ENCODE measurements at regions not wholly inside any gene's neighbourhood (a gene's known extent, or its start where the extent isn't known, plus 50 kb on each side); places are given as distances from the start of the nearest gene placed in this dataset.
"Not testable (repeated sequence)": the region's sequence is repeated elsewhere in the genome, so short reads cannot be mapped to it uniquely, and the experiment has no call there.

DNA sequence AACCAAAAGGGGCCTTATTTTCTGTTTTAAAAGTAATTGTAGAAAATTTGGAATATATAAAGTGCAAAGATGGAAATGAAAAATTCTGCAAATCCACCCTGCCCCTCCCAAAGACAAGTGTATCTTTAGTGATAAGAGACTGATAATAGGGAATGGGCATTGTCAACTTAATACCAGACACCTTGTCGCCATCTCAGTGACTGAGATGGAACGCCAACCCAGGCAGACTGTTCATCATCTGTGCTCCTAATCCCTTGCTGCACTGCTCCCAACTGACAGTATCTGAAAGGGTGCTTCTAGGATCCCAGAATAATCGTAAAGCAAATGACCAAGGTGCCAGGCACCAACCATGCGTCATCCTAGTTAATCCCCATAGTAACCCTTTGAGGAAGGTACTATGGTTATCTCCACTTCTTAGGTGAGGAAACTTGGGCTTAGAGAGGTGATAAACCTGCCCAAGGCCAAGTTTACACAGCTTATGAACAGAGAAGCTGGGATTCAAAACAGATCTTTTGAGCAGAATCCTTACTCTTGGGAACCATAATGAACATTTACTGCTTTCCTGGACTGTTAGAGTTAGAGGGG lies 583.7 kb downstream of the GATA3 start:
- DNase-seq: no peak

DNA sequence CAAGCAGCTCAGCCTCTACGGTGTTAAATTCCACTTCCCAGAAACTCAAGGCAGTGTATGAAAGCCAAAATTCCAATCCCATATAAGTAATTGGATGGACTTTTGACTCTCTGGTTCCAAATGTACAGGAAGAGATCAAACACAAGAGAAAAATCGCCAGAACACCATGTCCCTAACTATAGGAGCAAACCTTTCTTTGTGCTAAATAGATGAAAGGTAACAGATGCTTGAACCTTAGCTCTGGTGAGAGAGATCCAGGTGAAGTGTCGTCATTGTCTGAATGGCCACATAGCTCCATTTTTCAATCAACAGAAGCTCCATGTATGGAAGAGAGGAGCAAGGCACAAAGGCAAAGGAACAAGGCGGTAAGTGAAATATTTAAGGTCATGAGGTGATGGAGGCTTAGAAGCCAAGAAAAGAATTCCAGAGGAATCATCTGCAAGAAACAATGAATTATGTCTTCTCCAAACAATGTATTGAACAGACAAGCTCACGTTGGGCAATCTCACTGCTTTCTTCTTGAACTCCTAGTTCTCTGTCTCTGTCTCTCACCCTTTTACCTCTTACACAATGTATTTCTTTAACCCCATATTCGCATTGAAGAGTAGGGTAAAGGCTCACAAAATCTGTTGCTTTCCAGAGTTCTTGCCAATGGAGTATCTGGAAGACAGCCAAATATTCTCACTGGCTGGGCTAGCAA lies 585.1 kb downstream of the GATA3 start:
- no peak for DNase-seq

DNA sequence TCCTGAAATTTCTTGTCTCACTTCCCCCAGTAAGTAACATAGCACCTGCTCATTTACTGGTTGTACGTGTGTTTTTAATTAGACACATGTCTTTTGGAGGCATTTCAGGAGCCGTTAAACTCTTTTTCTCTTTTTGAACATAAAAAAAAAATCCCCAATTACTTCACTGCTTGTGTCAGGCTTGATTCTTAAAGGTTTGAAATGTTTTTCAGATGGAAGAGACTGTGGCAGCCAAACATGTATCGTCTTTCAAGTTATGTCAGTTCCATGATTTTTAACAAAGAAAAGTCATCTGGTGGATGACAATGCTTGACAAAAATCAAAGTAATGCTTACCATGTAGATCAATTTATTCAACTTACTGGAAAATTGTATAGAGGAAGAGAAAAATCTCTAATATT lies 585.8 kb downstream of the GATA3 start:
- DNase-seq: no peak

DNA sequence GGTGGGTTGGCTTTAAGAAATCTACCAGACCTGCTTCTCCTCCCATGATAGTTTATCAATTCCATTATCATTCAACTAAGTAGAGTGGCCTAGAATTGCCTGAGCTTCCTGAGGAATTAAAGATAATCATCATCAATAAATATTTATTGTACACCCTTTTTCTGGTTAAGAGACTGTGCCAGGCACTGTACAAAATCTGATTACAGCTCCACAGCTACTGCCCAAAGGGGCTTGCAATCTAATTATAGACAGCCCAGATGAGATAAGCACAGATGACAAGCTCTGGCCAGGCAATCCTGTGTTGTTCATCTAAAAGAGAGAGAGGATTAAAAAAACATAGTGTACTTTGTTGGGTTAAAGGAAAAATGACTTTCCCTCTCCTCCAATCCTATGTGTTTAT lies 586.4 kb downstream of the GATA3 start:
- DNase-seq: no peak

DNA sequence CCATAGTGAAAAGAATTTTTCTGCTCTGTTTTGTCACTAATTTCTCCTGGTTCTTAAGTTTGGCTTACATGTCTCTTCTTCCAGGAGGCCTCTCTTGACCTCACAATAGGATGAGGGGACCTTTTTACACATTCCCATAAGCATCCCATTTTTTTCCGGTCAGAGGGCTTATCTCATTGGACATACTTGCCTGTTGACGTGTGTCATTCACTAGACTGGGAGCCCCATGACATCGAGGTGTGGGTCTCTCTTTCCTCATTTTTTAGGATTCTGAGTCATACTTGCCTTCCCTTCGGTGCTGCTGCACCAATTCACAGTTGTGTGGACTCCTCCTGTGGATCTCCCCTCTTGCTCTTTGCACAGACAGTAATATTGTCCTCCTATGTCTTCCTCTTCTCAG lies 601.8 kb downstream of the GATA3 start:
- DNase-seq: no peak

DNA sequence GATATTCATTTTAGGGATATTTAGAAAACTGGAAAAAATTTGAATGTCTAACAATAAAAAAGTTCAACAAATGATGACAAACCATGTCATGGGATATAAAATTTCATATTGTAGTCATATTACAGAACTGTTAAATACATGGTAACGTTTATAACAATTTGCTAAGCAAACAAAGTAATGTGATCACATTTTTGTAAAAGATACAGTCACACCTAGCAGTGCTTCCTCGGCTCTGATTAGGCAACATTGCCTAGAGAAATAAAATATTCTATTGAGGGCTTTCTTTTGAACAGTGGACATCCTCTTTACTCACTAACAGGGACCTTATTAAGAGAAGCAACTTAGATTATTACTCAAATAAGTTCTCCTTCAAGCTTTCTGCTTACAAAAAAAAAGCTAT lies 605.5 kb downstream of the GATA3 start:
- DNase-seq: no peak

DNA sequence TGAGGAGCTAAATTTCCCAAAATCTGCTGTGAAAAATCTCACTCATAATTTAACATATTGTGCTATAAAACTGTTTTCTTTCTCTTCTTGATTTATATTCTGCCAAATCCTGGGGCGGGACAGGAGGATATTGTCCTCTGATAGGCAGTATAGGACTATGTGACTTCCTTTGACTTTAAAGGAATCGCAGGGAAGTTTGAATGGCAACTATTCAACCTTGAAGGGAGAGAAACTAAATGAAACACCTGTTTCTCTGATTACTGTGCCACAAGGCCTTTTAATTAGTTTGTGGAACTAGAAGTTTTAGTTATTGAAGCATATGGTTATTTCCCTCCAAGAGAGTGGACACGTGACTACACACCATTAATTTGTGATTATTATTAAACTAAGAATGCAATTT lies 607.4 kb downstream of the GATA3 start:
- no peak for DNase-seq

DNA sequence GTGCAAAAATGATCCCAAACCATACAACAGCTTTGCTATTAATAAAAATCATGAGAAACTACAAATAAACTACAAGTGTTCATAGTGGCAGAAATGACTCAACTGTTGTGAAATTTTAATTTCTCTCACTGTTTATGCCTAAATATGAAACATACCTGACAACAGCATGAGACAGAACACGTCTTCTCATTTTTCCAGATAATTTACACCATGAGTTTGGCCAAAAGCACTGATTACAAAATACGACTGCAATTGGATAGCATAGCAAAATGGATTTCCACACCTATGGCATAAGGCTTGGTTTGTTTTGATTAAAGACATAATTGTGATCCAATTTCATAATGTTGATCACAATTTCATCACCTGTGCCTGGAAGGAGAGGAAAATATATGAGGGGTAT lies 608.6 kb downstream of the GATA3 start:
- DNase-seq: no peak

DNA sequence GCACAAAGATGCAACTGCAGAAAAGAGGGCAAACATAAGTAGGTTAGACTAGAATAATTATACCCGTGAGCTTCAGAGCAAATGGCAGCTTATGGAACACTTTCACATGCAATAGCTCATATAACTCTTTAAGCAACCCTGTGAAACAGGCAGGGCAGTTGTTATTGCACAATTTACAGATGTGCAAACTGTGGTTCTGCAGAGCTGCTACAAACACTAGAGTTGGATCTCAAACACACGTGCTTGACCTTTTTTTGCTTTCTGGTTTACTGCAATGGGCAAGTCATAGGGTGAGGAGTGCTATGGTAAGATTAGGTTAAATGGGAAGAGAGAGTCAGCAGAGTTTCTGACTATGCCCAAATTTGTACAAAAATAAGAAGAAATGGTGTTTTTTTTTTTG lies 610.8 kb downstream of the GATA3 start:
- no peak for DNase-seq

DNA sequence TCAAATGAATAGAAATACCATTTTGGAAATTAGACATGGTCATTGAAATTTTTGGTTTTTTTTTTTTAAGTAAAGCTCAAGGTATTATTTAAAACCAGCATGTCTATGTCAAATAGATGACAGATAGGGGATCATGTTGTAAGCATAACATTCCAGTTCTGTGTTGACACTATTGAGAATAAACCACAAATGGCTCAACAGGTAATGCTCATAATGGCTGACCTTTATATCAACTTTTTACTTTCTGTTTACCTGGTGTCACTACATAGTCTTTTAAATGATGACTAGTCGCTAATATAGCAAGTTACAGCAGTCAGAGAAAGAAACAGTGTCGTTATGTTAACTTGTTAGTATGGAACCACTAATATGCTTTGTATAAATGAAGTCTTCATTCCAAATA lies 616.0 kb downstream of the GATA3 start:
- no peak for DNase-seq

DNA sequence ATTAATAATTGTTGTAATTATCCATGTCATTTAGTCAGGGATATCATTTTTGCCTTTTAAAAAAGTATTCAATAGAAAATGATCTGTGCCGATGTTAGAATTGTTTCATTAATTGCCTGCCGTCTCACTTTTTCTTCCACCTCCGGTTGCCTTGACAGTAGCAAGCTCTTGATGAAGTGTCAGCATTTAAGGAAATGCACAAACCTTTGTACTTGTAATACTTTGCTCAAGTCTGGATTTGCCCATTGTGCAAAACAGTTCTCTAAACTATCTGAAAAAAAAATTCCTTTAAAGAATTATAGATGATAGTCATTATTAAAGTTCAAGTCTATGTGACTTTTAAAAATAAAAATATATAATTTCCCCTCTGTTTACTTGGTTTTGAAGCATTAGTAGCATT lies 619.7 kb downstream of the GATA3 start:
- no peak for DNase-seq

DNA sequence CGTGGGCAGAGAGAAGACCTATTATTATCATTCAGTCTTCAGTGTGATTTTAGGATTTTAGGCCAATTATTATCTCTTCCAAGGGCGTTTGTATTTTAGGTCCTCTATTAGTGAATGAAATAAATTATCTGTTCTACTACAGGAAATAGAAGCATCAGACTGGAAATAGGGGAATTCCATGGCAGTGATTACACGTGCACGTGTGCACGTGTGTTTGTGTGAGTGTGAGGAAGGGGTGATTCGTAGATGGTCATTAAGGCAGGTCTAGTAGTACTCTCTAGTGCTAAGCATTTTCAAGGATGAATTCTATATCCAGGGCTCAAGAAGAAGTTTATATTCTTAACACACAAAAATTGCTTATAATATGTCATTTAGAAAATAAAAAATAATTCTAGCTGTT lies 623.2 kb downstream of the GATA3 start:
- DNase-seq: no peak

DNA sequence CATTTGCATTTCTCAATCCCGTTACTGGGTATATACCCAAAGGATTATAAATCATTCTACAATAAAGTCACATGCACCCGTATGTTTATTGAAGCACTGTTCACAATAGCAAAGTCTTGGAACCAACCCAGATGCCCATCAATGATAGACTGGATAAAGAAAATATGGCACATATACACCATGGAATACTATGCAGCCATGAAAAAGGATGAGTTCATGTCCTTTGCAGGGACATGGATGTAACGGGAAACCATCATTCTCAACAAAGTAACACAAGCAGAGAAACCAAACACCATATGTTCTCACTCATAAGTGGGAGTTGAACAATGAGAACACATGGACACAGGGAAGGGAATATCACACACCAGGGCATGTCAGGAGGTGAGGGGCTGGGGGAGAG lies 630.4 kb downstream of the GATA3 start:
- DNase-seq: not testable (repeated sequence)

DNA sequence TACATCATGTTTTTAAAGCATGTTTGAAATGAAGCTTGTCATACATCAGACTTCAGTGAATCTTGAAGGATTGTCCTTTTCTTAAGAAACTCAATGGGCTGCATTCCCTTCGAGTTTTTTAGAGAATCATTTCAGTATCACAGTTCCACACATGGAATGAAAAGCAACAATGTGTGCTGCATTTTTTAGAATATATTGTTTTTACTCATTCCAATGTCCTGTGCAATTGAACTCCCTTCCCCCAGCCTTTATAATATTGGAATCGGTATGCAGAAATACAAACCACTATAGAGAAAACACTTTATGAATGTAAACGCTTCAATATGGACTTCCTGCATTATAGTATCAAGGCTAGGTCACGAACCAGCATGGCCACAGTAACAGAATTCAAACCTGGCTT lies 634.4 kb downstream of the GATA3 start:
- DNase-seq: no peak

DNA sequence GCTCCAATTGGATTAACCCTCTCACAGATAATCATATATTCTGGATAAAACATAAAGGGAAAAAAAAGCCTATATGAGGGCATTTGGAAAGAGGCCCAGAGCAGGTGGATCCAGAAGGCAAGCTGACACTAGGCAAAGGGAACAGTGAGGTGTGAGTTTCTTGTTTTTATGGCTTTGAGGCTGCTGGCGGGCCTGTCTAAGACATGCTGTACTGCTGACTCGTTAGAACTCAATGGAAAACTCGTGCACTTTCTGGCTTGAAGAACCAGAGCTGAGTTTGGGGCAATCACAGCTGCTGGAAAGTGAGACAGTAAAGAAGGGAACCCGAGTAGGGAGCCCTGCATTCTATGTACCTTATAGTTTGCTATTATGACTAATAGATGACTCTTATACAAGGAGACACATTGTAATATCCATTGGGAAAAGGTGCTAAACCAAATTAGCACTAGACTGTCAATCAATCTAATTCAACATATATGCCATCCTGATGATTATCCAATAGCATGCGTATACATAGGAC lies 637.1 kb downstream of the GATA3 start:
- DNase-seq: no peak

DNA sequence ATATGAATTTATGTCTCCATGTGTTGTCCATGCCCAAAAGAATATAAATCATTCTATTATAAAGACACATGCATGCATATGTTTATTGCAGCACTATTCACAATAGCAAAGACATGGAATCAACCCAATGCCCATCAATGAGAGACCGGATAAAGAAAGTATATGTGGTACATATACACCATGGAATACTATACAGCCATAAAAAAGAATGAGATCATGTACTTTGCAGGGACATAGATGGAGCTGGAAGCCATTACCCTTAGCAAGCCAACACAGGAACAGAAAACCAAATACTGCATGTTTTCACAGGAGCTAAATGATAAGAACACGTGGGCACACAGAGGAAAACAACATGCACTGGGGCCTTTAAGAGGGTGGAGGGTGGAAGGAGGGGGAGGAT lies 639.1 kb downstream of the GATA3 start:
- DNase-seq: not testable (repeated sequence)

DNA sequence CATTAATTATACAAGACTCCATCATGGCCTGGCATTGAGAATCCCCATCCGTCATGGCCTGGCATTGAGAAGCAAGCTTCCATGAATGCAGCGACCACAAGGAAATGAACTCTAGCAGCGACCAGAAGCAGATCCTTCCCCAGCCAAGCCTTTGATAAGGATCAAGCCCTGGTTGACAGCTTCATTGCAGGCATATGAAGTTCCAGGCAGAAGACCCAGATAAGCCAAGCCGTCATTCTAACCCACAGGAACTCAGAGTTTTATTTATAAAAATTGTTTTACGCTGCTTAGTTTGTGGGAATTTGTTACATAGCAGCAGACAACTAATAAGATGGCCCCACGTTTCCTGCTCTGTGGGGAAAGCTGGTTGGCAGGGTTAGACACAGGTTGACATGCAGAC lies 642.3 kb downstream of the GATA3 start:
- DNase-seq: no peak

DNA sequence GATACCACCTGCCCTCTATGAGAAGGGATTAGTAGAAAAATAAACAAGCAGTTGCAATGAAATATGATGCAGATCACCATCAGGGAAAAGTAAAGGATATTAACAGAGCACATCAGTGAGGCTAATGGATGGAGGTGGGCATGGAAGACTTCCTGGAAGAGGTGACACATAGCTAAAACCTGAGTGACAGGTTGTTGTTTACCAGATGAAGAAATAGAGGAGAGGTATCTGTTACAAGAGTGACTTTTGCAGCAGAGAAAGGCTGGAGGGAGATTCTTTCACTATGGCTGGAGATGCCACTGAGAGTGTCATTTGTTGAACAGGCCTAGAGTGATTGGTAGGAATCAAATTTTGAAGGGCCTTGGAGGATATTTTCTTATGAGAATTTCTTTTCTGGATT lies 646.2 kb downstream of the GATA3 start:
- no peak for DNase-seq

DNA sequence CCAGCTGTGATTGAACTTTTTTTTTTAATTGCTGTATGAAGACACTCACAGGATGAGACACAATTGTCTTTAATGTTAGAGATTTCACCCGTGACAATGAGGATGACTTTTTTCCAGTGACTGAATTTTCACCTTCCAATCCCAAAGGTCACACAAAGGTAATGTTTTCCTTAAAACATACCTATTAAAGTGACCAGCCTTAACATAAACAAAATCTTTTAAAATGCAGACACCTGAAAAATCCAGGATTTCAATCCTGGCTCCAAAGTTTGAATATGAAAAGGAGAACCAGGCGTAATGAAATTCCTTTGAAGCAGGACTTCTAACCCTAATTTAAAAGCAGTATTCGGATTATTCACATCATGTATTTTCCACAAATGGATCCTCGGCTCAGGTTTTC lies 647.7 kb downstream of the GATA3 start:
- no peak for DNase-seq

DNA sequence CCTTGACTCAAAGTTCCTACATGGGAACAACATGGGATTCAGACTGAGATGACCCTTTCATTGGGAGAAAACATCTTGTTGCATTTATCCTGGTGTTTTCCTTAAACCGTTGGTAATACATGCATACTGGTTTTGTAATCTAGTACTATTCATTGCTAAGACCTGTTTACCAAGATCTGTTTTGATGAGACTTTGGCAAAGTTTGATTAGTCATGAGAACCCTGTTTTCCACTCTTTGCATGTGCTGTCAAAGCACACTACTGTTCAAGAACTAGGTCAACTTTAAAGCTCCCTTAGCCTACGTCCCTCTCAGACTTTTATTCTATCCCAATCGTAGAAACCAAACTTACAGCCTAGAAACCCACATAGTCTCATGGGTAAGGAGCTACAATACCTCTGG lies 650.9 kb downstream of the GATA3 start:
- no peak for DNase-seq

DNA sequence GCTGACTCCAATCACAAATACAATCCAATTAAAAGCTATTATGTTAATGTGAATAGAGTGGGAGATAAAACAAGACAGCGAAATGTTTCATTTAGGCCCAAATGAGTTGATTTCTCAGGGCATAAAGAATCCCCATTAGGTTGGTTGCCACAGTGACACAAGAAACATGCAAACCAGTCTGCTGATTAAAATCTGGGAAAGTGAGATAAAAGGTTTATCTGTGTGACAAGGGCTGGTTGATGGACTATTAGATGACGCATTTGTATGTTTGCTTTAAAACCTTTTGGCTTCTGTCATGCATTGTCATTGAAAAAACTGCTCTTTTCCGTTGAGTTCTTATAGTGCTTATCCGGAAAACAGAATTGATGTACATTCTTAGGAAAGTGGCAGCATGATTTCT lies 658.2 kb downstream of the GATA3 start:
- no peak for DNase-seq

DNA sequence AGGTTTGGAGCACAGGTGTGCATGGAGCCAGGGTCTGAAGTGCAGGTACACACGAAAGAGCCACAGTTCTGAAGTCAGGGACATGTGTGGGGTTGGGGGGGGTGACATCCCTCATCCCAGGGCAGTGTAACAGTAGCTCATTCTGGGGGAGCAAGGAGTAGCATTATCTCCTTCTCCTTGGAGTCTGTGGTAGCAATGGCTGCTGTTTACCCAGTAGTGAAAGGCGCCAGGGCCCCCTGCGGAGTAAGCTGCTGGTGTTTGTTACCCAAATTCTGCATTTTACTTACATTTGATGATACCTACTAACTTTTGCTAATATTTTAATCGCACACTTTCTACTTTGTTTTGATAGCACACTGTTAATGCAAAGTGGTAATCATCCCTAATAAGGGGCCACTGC lies 665.5 kb downstream of the GATA3 start:
- no peak for DNase-seq

DNA sequence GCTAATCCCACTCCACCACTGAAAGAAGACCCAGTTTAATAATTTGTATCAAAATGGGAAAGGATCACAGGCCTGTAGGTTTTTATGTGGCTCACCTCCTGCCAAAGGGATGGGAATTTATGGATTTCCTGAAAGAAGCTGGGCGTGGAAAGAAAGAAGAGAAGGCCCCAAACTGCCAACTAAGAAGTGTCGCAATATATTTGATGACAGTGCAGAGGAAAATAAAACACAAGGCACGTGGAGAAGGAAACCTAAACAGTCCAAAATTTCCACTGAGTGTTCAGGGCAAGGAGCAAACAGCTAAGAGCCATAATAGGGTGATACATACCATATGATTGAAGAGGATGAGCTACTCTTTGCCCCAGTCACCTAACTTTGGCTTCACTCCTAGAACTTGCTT lies 667.2 kb downstream of the GATA3 start:
- no peak for DNase-seq

DNA sequence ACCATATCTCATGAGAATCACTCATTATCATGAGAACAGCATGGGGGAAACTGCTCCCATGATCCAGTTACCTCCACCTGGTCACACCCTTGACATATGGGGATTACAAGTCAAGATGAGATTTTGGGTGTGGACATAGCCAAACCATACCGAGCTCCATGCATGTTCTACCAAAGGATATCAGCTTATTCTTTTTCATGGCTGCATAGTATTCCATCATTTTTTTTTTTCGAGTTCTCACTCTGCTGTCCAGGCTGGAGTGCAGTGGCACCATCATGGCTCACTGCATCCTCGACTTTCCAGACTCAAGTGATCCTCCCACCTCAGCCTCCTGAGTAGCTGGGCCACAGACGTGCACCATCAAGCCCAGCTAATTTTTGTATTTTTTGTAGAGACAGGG lies 668.3 kb downstream of the GATA3 start:
- no peak for DNase-seq

DNA sequence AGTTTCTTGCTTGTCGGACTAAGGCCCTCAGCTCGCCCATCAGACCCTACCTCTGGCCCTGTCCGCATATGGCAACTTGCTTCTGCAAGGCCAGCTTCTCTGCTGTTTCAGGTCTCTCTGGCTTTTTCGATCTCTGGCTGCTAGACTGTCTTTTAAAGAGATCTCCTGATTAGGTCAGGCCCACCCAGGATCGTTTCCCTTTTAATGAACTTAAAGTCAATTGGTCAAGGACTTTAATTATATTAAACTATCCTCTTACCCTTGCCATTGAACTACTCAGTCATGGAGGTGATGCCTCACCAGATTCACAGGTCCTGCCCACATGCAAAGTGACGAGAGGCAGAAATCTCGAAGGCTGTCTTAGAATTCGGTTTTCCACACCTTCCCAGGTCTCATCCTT lies 670.9 kb downstream of the GATA3 start:
- DNase-seq: no peak

All from activated gamma-delta T cell (primary cell).